Nephron progenitor cell (in vitro differentiated cells): ENCODE measurements at regions not wholly inside any gene's neighbourhood (a gene's known extent, or its start where the extent isn't known, plus 50 kb on each side); places are given as distances from the start of the nearest gene placed in this dataset.

Source experiments
- DNase-seq: peaks from one replicate; pipeline ENCODE4 v3.0.0; 2021
- H3K27ac Mint-ChIP-seq: 2 replicates; pipeline ENCODE4 v1.8.0; 2021; ENCODE audit warnings: mild to moderate bottlenecking, moderate library complexity, mixed read lengths
- H3K27me3 Mint-ChIP-seq: 2 replicates; pipeline ENCODE4 v1.8.0; 2021; ENCODE audit warnings: mild to moderate bottlenecking, low read depth, mixed read lengths; ENCODE audit not compliant: poor library complexity
- H3K36me3 Mint-ChIP-seq: 2 replicates; pipeline ENCODE4 v1.8.0; 2021; ENCODE audit warnings: low read depth, mixed read lengths
- H3K4me1 Mint-ChIP-seq: 2 replicates; pipeline ENCODE4 v1.8.0; 2021; ENCODE audit warnings: mixed read lengths
- H3K4me3 Mint-ChIP-seq: 2 replicates; pipeline ENCODE4 v1.8.0; 2021; ENCODE audit warnings: mild to moderate bottlenecking, moderate library complexity, mixed read lengths
- H3K9me3 Mint-ChIP-seq: 2 replicates; pipeline ENCODE4 v1.8.0; 2021; ENCODE audit warnings: mild to moderate bottlenecking, moderate library complexity, mixed read lengths
- TF ChIP-seq, protein P1 (sequence below): fragments of 200-600 bp; sonication (generic); IDR thresholded peaks from 2 replicates; pipeline ENCODE4 v1.5.0; 2021; ENCODE audit warnings: antibody characterized with exemption

DNA sequence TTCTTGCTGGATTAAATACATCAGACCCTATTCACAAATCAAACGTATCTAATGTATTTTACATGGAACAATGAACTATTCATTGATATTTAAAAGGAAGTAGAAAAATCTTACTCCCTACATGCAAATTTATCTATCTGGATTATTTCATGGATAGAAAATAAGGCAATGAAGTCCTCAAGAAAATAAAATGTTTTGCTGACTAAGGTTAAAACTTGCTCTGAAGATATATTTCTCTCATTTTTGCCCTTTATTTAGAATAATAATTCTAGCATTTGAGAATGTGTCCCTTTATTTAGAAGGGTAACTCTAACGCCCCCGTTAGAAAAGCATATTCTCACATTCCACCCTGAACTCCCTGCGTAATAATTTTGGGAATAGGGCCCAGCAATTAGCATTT, 627.0 kb upstream of the ZP4 start:
- Mint-ChIP-seq H3K4me1 (no peaks in the 10 kb centered on the region), H3K36me3 (no peaks in the 10 kb centered on the region), H3K27me3 (no peaks in the 10 kb centered on the region), H3K27ac (no peak overlapping the region), H3K9me3 (peaks cover 25% of the 10 kb centered on the region), H3K4me3 (no peak overlapping the region)
- no peak for DNase-seq
- TF ChIP-seq, protein P1, sequence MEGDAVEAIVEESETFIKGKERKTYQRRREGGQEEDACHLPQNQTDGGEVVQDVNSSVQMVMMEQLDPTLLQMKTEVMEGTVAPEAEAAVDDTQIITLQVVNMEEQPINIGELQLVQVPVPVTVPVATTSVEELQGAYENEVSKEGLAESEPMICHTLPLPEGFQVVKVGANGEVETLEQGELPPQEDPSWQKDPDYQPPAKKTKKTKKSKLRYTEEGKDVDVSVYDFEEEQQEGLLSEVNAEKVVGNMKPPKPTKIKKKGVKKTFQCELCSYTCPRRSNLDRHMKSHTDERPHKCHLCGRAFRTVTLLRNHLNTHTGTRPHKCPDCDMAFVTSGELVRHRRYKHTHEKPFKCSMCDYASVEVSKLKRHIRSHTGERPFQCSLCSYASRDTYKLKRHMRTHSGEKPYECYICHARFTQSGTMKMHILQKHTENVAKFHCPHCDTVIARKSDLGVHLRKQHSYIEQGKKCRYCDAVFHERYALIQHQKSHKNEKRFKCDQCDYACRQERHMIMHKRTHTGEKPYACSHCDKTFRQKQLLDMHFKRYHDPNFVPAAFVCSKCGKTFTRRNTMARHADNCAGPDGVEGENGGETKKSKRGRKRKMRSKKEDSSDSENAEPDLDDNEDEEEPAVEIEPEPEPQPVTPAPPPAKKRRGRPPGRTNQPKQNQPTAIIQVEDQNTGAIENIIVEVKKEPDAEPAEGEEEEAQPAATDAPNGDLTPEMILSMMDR = no peak

DNA sequence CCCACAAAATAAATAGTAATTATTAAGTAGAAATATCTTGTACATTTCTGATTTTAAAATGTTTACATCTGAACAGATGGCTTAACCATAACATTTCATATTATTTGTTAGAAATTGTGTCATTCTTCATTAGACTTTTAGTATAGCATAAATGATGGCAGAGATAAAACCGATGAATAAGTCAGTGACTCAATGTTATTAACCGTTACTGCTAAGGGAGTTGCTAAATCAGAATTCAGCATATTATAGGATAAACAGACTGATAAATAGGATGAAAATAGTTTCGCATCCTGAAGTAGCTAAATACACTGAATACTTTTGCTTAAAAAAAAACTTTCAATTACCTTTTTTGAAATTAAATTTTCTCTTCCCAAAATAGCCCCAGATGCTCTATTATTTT, 610.6 kb upstream of the ZP4 start:
- no peaks in the 10 kb centered on the region for H3K27me3 Mint-ChIP-seq
- H3K36me3 Mint-ChIP-seq = no peaks in the 10 kb centered on the region
- DNase-seq = no peak
- peaks cover 6% of the 10 kb centered on the region for H3K9me3 Mint-ChIP-seq
- no peaks in the 10 kb centered on the region for H3K4me1 Mint-ChIP-seq
- no peak overlapping the region for H3K4me3 Mint-ChIP-seq
- no peak overlapping the region for H3K27ac Mint-ChIP-seq
- TF ChIP-seq, protein P1 = no peak

DNA sequence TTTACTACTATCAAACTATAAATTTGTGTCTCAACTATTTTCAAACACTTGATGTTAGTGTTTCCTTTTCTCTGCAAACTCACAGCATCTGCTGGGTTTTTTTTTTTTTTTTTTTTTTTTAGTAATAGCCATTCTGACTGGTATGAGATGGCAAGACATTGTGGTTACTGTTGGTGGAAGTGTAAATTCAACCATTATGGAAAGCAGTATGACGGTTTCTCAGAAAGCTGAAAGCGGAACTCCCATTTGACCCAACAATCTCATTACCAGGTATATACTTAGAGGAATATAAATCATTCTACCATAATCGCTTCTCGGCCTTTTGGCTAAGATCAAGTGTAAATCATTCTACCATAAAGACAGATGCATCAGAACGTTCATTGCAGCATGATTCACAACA, 608.3 kb upstream of the ZP4 start:
- TF ChIP-seq, protein P1 = no peak
- no peak for DNase-seq
- H3K9me3 Mint-ChIP-seq = peaks cover 6% of the 10 kb centered on the region
- H3K4me3 Mint-ChIP-seq = no peak overlapping the region
- H3K36me3 Mint-ChIP-seq = no peaks in the 10 kb centered on the region
- H3K27ac Mint-ChIP-seq = no peak overlapping the region
- H3K4me1 Mint-ChIP-seq = no peaks in the 10 kb centered on the region
- no peaks in the 10 kb centered on the region for H3K27me3 Mint-ChIP-seq

DNA sequence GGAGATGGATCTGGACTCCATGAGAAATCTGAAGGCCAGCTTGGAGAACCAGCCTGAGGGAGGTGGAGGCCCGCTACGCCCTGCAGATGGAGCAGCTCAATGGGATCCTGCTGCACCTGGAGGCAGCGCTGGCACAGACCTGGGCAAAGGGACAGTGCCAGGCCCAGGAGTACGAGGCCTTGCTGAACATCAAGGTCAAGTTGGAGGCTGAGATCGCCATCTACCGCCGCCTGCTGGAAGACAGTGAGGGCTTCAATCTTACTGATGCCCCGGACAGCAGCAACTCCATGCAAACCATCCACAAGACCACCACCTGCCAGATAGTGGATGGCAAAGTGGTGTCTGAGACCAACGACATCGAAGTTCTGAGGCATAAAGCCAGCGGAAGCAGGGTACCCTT, 601.5 kb upstream of the ZP4 start:
- H3K27me3 Mint-ChIP-seq = no peaks in the 10 kb centered on the region
- H3K9me3 Mint-ChIP-seq = no peaks in the 10 kb centered on the region
- no peaks in the 10 kb centered on the region for H3K4me1 Mint-ChIP-seq
- no peak overlapping the region for H3K27ac Mint-ChIP-seq
- no peak overlapping the region for H3K4me3 Mint-ChIP-seq
- DNase-seq = no peak
- H3K36me3 Mint-ChIP-seq = no peaks in the 10 kb centered on the region
- TF ChIP-seq, protein P1 = no peak

DNA sequence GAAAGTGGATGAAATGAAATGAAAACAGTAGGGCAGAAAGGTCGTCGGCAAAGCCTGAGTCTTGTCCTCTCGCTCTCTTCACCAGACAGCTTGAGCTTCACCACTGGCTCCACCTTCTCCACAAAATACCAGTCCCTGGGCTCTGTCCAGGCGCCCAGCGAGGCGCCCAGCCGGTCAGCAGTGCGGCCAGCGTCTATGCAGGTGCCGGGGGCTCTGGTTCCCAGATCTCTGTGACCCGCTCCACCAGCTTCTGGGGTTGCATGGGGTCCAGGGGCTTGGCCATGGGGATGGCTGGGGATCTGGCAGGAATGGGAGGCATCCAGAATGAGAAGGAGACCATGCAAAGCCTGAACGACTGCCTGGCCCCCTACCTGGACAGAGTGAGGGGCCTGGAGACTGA, 600.5 kb upstream of the ZP4 start:
- DNase-seq = no peak
- Mint-ChIP-seq H3K36me3 (no peaks in the 10 kb centered on the region), H3K27ac (no peak overlapping the region), H3K4me1 (peaks cover 6% of the 10 kb centered on the region), H3K27me3 (no peaks in the 10 kb centered on the region), H3K9me3 (no peaks in the 10 kb centered on the region), H3K4me3 (no peak overlapping the region)
- TF ChIP-seq, protein P1 = no peak

DNA sequence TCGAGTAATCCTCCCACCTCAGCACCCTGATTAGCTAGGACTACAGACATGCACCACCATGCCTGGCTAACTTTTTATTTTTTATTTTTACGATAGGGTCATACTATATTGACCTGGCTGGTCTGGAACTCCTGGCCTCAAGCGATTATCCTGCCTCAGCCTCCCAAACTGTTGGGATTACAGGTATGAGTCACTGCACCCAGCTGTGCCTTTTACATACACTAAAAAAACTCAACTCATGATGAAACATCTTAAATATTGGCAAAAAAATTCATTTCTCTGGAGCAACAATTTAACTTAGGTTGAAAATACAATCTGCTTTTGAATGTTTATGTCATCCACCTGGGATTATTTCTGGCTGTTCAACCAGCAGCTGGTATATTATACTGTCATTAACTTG, 598.3 kb upstream of the ZP4 start:
- no peaks in the 10 kb centered on the region for H3K36me3 Mint-ChIP-seq
- DNase-seq = no peak
- H3K9me3 Mint-ChIP-seq = no peaks in the 10 kb centered on the region
- peaks cover 5% of the 10 kb centered on the region for H3K27me3 Mint-ChIP-seq
- no peak overlapping the region for H3K4me3 Mint-ChIP-seq
- H3K27ac Mint-ChIP-seq = no peak overlapping the region
- TF ChIP-seq, protein P1 = no peak
- H3K4me1 Mint-ChIP-seq = peaks cover 27% of the 10 kb centered on the region
